H9 (cell line): ENCODE measurements at regions not wholly inside any gene's neighbourhood (a gene's known extent, or its start where the extent isn't known, plus 50 kb on each side); places are given as distances from the start of the nearest gene placed in this dataset.

Experiments used
- DNase-seq: peaks from one replicate; pipeline ENCODE4 v3.0.0-alpha.2; 2017
- H2AFZ ChIP-seq: one replicate; pipeline ENCODE4 v1.6.1; 2013; ENCODE audit warnings: mild to moderate bottlenecking, low read length, control low read depth, moderate library complexity
- H2AK5ac ChIP-seq: 2 replicates; pipeline ENCODE4 v1.6.1; 2013; ENCODE audit warnings: low read length, control low read depth, mixed read lengths; ENCODE audit not compliant: insufficient read length
- H2BK120ac ChIP-seq: one replicate; pipeline ENCODE4 v1.6.1; 2013; ENCODE audit warnings: low read depth, mild to moderate bottlenecking, low read length, control low read depth, inconsistent platforms; ENCODE audit not compliant: poor library complexity, severe bottlenecking
- H2BK12ac ChIP-seq: 2 replicates; pipeline ENCODE4 v1.6.1; 2013; ENCODE audit warnings: low read length, control low read depth, mixed read lengths, low read depth; ENCODE audit not compliant: insufficient read length
- H2BK15ac ChIP-seq: 2 replicates; pipeline ENCODE4 v1.6.1; 2013; ENCODE audit warnings: low read depth, low read length, control low read depth
- H2BK20ac ChIP-seq: one replicate; pipeline ENCODE4 v1.6.1; 2013; ENCODE audit warnings: low read depth, mild to moderate bottlenecking, low read length, control low read depth, inconsistent platforms; ENCODE audit not compliant: poor library complexity, severe bottlenecking
- H2BK5ac ChIP-seq: 2 replicates; pipeline ENCODE4 v1.6.1; 2013; ENCODE audit warnings: low read length, control low read depth, mixed read lengths; ENCODE audit not compliant: insufficient read length
- H3K14ac ChIP-seq: 2 replicates; pipeline ENCODE4 v1.6.1; 2013; ENCODE audit warnings: low read length, control low read depth; ENCODE audit not compliant: insufficient read depth
- H3K18ac ChIP-seq: 2 replicates; pipeline ENCODE4 v1.6.1; 2013; ENCODE audit warnings: low read depth, mild to moderate bottlenecking, mixed read lengths, low read length, control low read depth; ENCODE audit not compliant: insufficient read length
- H3K23ac ChIP-seq: 2 replicates; pipeline ENCODE4 v1.6.1; 2013; ENCODE audit warnings: low read length, control low read depth, mixed read lengths, low read depth; ENCODE audit not compliant: insufficient read length
- H3K23me2 ChIP-seq: 2 replicates; pipeline ENCODE4 v1.6.1; 2013; ENCODE audit warnings: low read depth, mild to moderate bottlenecking, mixed read lengths, low read length, control low read depth; ENCODE audit not compliant: insufficient read length, poor library complexity, severe bottlenecking
- H3K27ac ChIP-seq: 2 replicates; pipeline ENCODE4 v1.5.1; 2013; ENCODE audit warnings: low read length, control low read depth, mixed read lengths, low read depth; ENCODE audit not compliant: insufficient read length
- H3K27me3 ChIP-seq: 2 replicates; pipeline ENCODE4 v1.6.1; 2013; ENCODE audit warnings: low read length, control low read depth, inconsistent platforms; ENCODE audit not compliant: insufficient read depth
- H3K4ac ChIP-seq: 2 replicates; pipeline ENCODE4 v1.6.1; 2013; ENCODE audit warnings: low read depth, mild to moderate bottlenecking, control low read depth, inconsistent platforms, low read length, moderate library complexity
- H3K4me1 ChIP-seq: 2 replicates; pipeline ENCODE4 v1.6.1; 2013; ENCODE audit warnings: low read length, control low read depth, inconsistent platforms; ENCODE audit not compliant: insufficient read depth
- H3K4me2 ChIP-seq: 2 replicates; pipeline ENCODE4 v1.6.1; 2013; ENCODE audit warnings: low read length, control low read depth, mixed read lengths; ENCODE audit not compliant: insufficient read length, insufficient read depth
- H3K56ac ChIP-seq: 2 replicates; pipeline ENCODE4 v1.6.1; 2013; ENCODE audit warnings: low read depth, mild to moderate bottlenecking, mixed read lengths, low read length, control low read depth; ENCODE audit not compliant: insufficient read length
- H3K79me1 ChIP-seq: 2 replicates; pipeline ENCODE4 v1.6.1; 2013; ENCODE audit warnings: low read depth, mild to moderate bottlenecking, moderate library complexity, low read length, control low read depth, inconsistent platforms; ENCODE audit not compliant: insufficient read depth, poor library complexity, severe bottlenecking
- H3K79me2 ChIP-seq: 2 replicates; pipeline ENCODE4 v1.6.1; 2013; ENCODE audit warnings: low read length, control low read depth, inconsistent platforms; ENCODE audit not compliant: insufficient read depth
- H3K9ac ChIP-seq: 2 replicates; pipeline ENCODE4 v1.6.1; 2013; ENCODE audit warnings: low read length, control low read depth, mixed read lengths; ENCODE audit not compliant: insufficient read length; ENCODE audit errors: extremely low read depth
- H3K9me3 ChIP-seq: one replicate; pipeline ENCODE4 v1.6.1; 2013; ENCODE audit warnings: low read depth, low read length, inconsistent platforms; ENCODE audit not compliant: control insufficient read depth
- H3T11ph ChIP-seq: one replicate; pipeline ENCODE4 v1.6.1; 2013; ENCODE audit warnings: mild to moderate bottlenecking, low read length, control low read depth, inconsistent platforms
- H4K20me1 ChIP-seq: one replicate; pipeline ENCODE4 v1.6.1; 2013; ENCODE audit not compliant: control insufficient read depth, insufficient read length, insufficient read depth
- H4K5ac ChIP-seq: 2 replicates; pipeline ENCODE4 v1.6.1; 2013; ENCODE audit warnings: low read depth, mild to moderate bottlenecking, mixed read lengths, low read length, control low read depth; ENCODE audit not compliant: insufficient read length
- H4K8ac ChIP-seq: replicated peaks from 2 replicates; pipeline ENCODE4 v1.6.1; 2013; ENCODE audit warnings: low read length, control low read depth, mixed read lengths, low read depth; ENCODE audit not compliant: insufficient read length
- H4K91ac ChIP-seq: 2 replicates; pipeline ENCODE4 v1.6.1; 2013; ENCODE audit warnings: low read depth, mild to moderate bottlenecking, moderate library complexity, mixed read lengths, low read length, control low read depth; ENCODE audit not compliant: insufficient read length
- H3K27ac Mint-ChIP-seq, 3 experiments: 2 replicates in 2 of 3; 3 replicates in 1 of 3; pipeline ENCODE4 v1.8.0; 2020 to 2021; ENCODE audit warnings: mixed read lengths in 3 of 3, mild to moderate bottlenecking in 1 of 3, moderate library complexity in 1 of 3
- H3K27me3 Mint-ChIP-seq: 2 replicates; pipeline ENCODE4 v1.8.0; 2021; ENCODE audit warnings: low read depth, mild to moderate bottlenecking, moderate library complexity, mixed read lengths
- H3K36me3 Mint-ChIP-seq, 3 experiments: 2 replicates in 2 of 3; 3 replicates in 1 of 3; pipeline ENCODE4 v1.8.0; 2020 to 2021; ENCODE audit warnings: low read depth in 3 of 3, mixed read lengths in 3 of 3; ENCODE audit not compliant: insufficient read depth in 1 of 3
- H3K4me1 Mint-ChIP-seq, 2 experiments: 2 replicates each; pipeline ENCODE4 v1.8.0; 2020; ENCODE audit warnings: mixed read lengths in 2 of 2
- H3K4me3 Mint-ChIP-seq, 2 experiments: 2 replicates in 1 of 2; 3 replicates in 1 of 2; pipeline ENCODE4 v1.8.0; 2020 to 2021; ENCODE audit warnings: mild to moderate bottlenecking in 2 of 2, mixed read lengths in 2 of 2, moderate library complexity in 1 of 2
- H3K9me3 Mint-ChIP-seq, 2 experiments: 2 replicates in 1 of 2; 3 replicates in 1 of 2; pipeline ENCODE4 v1.8.0; 2020; ENCODE audit warnings: mild to moderate bottlenecking in 2 of 2, mixed read lengths in 2 of 2, moderate library complexity in 1 of 2
- CTCF ChIP-seq: fragments of 200-600 bp; sonication (generic); conservative IDR thresholded peaks from 3 replicates; pipeline ENCODE4 v1.8.0; 2021; ENCODE audit warnings: antibody characterized with exemption, mild to moderate bottlenecking
- WGBS: extraction: QIAGEN DNeasy Blood & Tissue Kit; methylation state at CpG from one replicate; pipeline ENCODE4 v1.1.7; 2013; ENCODE audit warnings: missing lambda C conversion rate, low lambda C conversion rate, mixed read lengths; ENCODE audit not compliant: insufficient read length; ENCODE audit errors: extremely low coverage; 5-methylcytosine and 5-hydroxymethylcytosine counted together

- Histone ChIP-seq H3T11ph (no peak overlapping the region), H2BK5ac (no peak overlapping the region), H3K4me2 (no peak overlapping the region), H2BK120ac (no peak overlapping the region), H4K91ac (no peak overlapping the region), H2BK20ac (no peak overlapping the region), H3K23me2 (no peaks in the 10 kb centered on the region), H4K20me1 (no peaks in the 10 kb centered on the region), H3K4me1 (peaks cover 2% of the 10 kb centered on the region; the same call in 1 of the 2 replicates), H3K79me1 (no peaks in the 10 kb centered on the region), H2BK15ac (no peak overlapping the region), H3K14ac (no peak overlapping the region), H4K8ac (no peak overlapping the region), H3K56ac (no peak overlapping the region), H3K9me3 (no peaks in the 10 kb centered on the region), H3K4ac (no peak overlapping the region), H3K27me3 (no peaks in the 10 kb centered on the region), H3K9ac (no peak overlapping the region), H2BK12ac (no peak overlapping the region), H2AK5ac (no peak overlapping the region), H3K79me2 (no peaks in the 10 kb centered on the region; the same call in 1 of the 2 replicates), H3K23ac (no peak overlapping the region), H2AFZ (no peak overlapping the region), H4K5ac (no peak overlapping the region), H3K18ac (no peak overlapping the region), H3K27ac (peak overlapping the region; percentile 13)
- no peaks in the 10 kb centered on the region; a peak in 1 of 5 replicates for H3K9me3 Mint-ChIP-seq
- peak; percentile 72 for DNase-seq
- H3K27me3 Mint-ChIP-seq, result no peaks in the 10 kb centered on the region
- TF ChIP-seq CTCF, result no peak
- H3K4me3 Mint-ChIP-seq, result no peak overlapping the region
- peaks cover 19% of the 10 kb centered on the region in 2 experiments for H3K4me1 Mint-ChIP-seq
- WGBS, result no CpG with 5 or more reads among the region's 4 CpGs
- H3K27ac Mint-ChIP-seq, result peak overlapping the region in 2 of 3 experiments; percentile 44 to 69; a peak in 3 of 7 replicates
- H3K36me3 Mint-ChIP-seq, result peaks cover 0 to 6% (median 2%) of the 10 kb centered on the region in 3 experiments; a peak in 3 of 7 replicates
These were observed 78.6 kb downstream of the RGS2 start for GRCh38 chr1:192887426-192887825.
